Fibroblast of skin of left quadriceps (primary cell): ENCODE measurements at regions not wholly inside any gene's neighbourhood (a gene's known extent, or its start where the extent isn't known, plus 50 kb on each side); places are given as distances from the start of the nearest gene placed in this dataset.
"Not testable (repeated sequence)": the region's sequence is repeated elsewhere in the genome, so short reads cannot be mapped to it uniquely, and the experiment has no call there.

Experiments used
- DNase-seq, 2 experiments: peaks; one replicate each; pipeline ENCODE4 v3.0.0-alpha.2; 2013; ENCODE audit warnings: low read depth in 2 of 2

DNA sequence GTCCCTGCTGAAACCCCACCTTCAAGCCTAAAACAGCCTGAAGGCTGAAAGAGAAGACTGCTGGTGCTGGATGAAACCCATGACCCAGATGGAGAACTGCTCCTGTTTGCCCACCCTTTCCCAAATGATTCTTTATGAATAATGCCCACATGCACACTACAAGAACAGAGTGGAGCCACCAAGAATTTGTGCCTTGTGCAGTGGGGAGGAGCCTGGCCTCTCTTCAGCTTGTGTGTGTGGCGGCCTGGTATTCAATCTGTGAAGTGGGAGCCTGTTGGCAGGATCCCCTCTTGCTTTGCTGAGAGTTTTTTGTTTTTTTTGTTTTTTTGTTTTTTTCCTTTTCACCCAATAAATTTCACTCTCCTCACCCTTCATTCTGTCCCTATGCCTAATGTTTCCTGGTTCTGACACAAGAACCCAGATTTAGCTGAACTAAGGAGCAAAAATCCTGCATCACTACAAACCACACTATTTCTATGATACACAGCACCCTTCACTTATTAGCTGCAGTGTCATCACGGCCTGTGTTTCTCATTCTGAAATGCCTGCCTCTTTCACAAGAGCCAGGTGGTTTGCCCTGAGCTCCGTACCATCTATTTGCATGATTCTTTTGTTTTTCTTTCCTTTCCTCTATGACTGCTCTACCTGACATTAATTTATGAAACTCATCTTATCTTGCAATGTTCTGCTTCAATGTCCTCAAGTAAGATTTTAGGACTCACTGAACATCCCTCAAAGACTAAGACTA, 585.5 kb upstream of the ATXN7L3B start:
- no peak for DNase-seq

DNA sequence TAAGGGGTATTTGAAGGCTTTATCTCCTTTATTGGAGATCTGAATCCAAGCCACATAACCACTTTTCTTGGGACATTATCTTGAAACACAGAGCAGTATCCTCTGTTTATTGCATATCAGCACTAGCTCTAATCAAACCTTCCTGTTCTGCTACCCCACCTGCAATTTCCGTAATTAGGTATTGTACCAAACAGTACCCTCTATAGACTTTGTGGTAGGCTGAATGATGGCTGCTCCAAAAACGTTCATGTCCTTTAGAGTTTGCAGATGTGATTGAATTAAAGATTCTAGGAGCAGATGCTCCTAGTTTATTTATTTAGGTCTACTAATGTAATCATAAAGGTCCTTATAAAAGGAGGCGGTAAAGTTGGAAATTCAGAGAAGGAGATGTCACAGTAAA, 573.0 kb upstream of the ATXN7L3B start:
- DNase-seq = no peak

- DNase-seq = no peak
These were observed 564.1 kb upstream of the ATXN7L3B start for GRCh38 chr12:73973486-73973885.

DNA sequence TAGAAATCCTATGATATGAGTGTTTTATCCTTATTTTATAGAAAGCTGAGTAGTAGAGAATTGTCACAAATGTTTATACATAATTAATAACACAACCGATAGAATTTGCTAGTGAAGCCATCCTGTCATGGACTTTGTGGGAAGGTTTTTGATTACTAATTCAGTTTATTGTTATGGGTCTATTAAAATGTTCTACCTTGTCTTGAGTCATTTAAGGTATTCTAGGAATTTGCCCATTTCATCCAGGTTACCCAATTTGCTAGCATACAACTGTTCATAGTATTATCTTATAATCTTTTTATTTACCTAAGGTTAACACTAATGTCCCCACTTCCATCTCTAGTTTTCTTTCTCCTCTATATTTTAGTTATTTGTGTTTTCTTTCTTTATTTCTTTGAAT, 553.1 kb upstream of the ATXN7L3B start:
- DNase-seq = no peak

GRCh38 chr12:73991138-73991537, 546.5 kb upstream of the ATXN7L3B start:
- no peak for DNase-seq

DNA sequence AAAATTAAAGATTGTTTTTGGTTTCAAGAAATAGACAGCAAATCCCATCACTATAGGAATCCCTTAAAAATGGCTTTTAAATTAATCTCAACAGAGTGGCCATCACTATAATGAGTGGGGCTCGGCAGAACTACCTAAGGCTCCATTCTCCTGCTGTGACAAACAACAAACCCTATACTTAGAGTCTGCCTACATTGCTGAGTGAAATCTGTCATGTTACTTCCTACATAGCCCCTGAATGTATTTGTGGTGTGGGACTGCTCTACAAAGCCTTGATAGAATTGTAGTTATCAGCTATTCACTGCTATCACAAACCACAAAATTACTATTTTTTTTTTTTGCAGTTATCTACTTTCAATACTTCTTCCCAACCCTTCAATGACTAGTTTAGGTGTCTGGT, 538.7 kb upstream of the ATXN7L3B start:
- DNase-seq = no peak

DNA sequence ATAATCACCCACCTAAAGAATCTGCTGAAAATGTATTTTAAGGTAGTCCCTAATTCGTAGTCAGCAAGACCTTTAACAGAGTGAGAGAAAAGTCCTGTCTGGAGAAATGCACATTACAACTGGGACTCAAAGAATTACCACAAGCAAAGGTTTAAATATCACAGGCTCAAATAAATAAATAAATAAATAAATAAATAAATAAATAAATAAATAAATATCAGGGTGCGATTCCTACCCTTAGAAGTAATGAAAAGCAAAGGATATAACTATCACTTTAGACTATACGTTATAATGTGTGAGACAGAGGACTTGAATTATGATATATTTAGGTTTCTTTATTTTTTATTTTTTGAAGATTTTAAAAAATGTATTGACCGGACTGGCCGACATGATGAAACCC, 522.5 kb upstream of the ATXN7L3B start:
- DNase-seq = no peak

DNA sequence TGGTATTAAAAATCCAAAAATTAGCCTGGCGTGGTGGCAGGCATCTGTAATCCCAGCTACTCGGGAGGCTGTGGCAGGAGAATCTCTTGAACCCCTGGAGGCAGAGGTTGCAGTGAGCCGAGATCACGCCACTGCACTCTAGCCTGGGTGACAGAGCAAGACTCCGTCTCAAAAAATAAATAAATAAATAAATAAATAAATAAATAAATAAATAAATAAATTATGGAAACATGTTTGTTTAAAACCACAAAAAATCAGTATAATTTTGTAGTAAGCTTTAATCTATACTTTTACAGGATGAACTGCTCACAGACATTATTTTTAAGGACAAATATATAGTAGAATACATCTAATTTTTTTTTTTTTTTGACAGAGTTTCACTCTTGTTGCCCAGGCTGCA, 521.3 kb upstream of the ATXN7L3B start:
- DNase-seq = not testable (repeated sequence)

- DNase-seq = no peak
These were observed 518.8 kb upstream of the ATXN7L3B start for GRCh38 chr12:74018849-74019248.

- peak; percentile 1 to 2 for DNase-seq
These were observed 515.7 kb upstream of the ATXN7L3B start for GRCh38 chr12:74021937-74022336.

DNA sequence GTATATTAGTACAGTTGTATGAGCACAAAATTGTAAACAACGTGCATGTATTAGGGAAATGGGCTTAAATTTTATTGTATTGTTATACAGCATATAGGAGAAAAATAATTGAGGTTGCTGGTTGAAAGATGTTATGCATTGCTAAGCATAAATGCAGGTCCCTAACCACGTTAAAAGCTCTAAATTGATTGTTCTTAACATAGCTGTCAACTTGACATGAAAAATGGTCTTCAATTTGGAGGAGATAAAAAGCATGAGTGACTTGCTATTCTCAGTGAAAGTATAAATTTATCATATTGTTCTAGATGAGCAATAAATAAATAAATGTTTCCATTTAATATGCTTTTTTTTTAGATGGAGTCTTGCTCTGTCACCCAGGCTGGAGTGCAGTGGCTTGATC, 506.6 kb upstream of the ATXN7L3B start:
- no peak for DNase-seq

GRCh38 chr12:74033531-74033930, 504.1 kb upstream of the ATXN7L3B start:
- DNase-seq = no peak

DNA sequence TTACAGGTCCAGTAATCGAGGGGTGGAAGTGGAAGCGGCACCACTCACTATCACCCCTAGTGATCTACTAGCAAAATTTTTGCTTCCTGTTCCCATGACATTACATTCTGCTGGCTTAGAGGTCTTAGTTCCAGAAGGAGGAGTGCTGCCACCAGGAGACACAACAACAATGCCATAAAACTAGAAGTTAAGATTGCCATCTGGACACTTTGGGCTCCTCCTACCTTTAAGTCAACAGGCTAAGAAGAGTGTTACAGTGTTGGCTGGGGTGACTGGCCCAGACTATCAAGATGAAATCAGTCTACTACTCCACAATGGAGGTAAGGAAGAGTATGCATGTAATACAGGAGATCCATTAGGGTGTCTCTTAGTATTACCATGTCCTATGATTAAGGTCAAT, 498.5 kb upstream of the ATXN7L3B start:
- DNase-seq = not testable (repeated sequence)

DNA sequence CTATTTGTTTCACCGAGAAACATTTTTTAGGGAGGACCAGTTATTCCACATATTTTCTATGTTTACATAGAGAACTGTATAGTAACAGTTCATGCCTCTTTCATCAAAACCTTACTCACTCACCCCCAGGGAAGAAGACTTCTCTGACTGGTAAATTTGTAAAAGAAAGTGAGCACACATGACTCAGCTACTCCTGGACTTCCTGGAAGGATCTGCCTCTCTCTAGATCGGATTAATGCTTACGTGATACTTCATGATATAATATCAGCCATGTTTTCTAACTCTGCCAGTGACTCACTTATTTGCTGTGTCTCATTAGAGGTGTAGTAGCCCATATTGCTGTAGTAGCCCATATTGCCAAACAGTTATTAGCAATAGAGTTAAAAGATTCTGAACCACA, 494.3 kb upstream of the ATXN7L3B start:
- DNase-seq = peak; percentile 32 to 39

- DNase-seq = no peak
These were observed 488.3 kb upstream of the ATXN7L3B start for GRCh38 chr12:74049348-74049747.

DNA sequence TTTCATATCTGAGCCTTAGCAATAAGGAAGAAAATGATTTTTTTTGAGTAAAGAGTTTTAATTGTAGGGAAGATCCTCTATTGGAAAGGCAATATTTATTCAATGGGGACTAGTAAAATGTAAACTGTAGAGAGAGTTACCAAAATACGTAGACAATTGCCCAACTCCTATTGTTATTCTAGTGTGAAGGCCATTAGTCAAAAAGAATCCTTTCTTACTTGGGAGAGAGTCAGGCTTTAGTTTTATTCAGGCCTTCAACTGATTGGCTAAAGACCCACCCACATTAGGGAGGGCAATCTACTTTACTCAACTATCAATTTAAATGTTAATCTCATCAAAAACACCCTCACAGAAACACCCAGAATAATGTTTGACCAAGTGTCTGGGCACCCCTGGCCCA, 485.8 kb upstream of the ATXN7L3B start:
- no peak for DNase-seq

GRCh38 chr12:74066476-74066875, 471.2 kb upstream of the ATXN7L3B start:
- no peak for DNase-seq

- DNase-seq = no peak
These were observed 466.5 kb upstream of the ATXN7L3B start for GRCh38 chr12:74071182-74071581.

DNA sequence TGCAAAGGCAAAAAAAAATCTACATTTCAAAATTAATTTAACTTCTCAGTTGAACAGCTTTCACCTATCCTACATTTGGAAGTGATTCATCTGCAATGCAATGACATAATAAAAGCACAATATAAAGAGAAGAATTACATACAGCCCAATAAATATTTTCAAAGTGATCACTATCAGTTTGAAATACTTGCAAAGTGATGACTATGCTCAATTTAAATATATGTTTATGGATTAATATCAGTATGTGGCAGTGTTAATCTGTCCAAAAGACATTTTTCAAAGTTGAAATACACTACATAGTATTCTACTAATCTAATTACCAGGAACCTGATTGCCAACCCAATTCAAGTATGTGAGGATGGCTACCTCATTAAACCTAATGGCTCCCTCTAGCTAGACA, 460.7 kb upstream of the ATXN7L3B start:
- no peak for DNase-seq

GRCh38 chr12:74105434-74105833, 432.2 kb upstream of the ATXN7L3B start:
- DNase-seq = no peak

- DNase-seq = no peak
These were observed 428.9 kb upstream of the ATXN7L3B start for GRCh38 chr12:74108729-74109128.

DNA sequence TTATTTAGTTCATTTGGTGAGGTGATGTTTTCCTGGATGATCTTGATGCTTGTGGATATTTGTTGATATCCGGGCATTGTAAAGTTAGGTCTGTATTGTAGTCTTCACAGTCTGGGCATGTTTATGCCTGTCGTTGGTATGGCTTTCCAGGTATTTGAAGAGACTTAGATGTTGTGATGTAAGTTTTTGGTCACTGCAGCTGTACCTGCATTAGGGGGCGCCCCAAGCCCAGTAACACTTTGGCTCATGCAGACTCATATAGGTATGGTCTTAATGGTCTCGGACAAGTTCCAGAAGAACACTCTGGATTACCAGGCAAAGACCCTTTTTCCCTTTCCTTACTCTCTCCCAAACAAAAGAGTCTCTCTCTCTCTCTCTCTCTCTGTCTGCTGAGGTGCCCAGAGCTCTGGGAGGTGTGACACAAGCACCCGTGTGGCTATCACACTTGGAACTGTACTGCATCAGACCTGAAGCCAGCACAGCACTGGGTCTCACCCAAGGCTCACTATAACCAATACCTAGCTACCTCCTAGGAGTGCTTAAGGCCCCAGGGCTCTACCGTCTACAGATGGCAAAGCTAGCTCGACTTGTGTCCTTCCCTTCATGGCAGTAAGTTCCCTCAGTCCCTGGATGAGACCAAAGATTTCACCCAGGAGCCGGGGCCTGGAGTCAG, 425.8 kb upstream of the ATXN7L3B start:
- no peak for DNase-seq

DNA sequence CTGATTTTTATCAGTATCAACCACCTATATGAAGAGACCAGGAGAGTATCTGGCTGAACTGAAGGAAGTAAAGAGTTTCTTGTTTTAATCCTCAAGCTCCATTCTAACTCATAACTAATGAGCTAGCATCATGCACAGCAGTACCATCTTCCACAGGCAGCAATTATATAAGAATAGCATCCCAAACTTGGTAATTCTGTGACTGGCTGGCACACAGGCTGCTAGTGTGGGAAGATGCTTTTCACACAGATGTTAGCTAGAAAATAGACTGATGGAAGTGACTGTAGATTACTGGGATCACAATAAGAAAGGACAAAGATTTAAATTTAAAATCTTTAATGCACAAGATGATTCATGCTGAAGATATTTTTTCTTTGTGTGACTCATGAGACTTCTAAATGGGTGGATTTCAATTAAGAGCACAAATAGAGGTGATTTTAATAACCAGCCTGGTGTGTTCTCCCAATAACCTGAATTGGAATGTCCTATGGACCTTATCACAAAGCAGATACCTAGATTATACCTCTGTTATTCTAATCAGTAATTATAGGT, 417.7 kb upstream of the ATXN7L3B start:
- no peak for DNase-seq
